ENCODE measurements at regions not wholly inside any gene's neighbourhood (a gene's known extent, or its start where the extent isn't known, plus 50 kb on each side); places are given as distances from the start of the nearest gene placed in this dataset.

DNA sequence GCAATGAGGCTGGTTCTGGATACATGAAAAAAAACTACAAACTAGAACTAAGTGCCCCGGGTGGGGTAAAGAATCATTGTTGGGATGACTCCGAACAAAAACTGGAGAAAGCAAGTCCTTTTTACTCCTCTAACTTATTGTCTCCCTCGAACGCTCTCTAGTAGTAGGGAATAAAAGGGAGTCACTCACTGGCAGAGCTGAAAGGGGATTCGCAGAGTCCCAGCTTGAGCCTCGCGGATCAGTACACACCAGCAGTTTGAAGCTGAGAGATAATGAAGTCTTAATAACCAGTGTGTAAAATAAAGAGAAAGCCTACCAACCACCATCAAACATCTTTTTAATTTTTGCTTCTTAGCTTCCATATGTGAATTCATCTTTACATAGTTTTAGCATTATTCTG, 521.9 kb upstream of the ARX start:
- H3K9ac ChIP-seq (ENCODE audit: low read length): no peak overlapping the region
- H3K27ac ChIP-seq (ENCODE audit: low read depth, low read length, poor library complexity, severe bottlenecking): no peak overlapping the region
- H3K4me1 ChIP-seq (ENCODE audit: insufficient read depth, low read length, severe bottlenecking): no peaks in the 10 kb centered on the region
- H3K4me2 ChIP-seq (ENCODE audit: low read length): no peak overlapping the region
- no peaks in the 10 kb centered on the region for H3F3A ChIP-seq (ENCODE audit: insufficient read depth, low read length)
- no peaks in the 10 kb centered on the region for H3K9me3 ChIP-seq (ENCODE audit: low read length)
- no peak for TF ChIP-seq EZH2 (IDR thresholded peaks at IDR 0.05; ENCODE audit: borderline replicate concordance, low read length)
- TF ChIP-seq, protein P1, sequence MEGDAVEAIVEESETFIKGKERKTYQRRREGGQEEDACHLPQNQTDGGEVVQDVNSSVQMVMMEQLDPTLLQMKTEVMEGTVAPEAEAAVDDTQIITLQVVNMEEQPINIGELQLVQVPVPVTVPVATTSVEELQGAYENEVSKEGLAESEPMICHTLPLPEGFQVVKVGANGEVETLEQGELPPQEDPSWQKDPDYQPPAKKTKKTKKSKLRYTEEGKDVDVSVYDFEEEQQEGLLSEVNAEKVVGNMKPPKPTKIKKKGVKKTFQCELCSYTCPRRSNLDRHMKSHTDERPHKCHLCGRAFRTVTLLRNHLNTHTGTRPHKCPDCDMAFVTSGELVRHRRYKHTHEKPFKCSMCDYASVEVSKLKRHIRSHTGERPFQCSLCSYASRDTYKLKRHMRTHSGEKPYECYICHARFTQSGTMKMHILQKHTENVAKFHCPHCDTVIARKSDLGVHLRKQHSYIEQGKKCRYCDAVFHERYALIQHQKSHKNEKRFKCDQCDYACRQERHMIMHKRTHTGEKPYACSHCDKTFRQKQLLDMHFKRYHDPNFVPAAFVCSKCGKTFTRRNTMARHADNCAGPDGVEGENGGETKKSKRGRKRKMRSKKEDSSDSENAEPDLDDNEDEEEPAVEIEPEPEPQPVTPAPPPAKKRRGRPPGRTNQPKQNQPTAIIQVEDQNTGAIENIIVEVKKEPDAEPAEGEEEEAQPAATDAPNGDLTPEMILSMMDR (IDR thresholded peaks at IDR 0.05; ENCODE audit: low read length): no peak
- no peaks in the 10 kb centered on the region for H4K20me1 ChIP-seq (ENCODE audit: insufficient read depth, low read length)
- no peaks in the 10 kb centered on the region for H3K9me2 ChIP-seq (ENCODE audit: low read depth, low read length)
- no peaks in the 10 kb centered on the region for H3K36me3 ChIP-seq (ENCODE audit: insufficient read depth, low read length)
- H3K4me3 ChIP-seq (ENCODE audit: low read depth, low read length, poor library complexity, severe bottlenecking): no peak overlapping the region
- H3K27me3 ChIP-seq (ENCODE audit: insufficient read depth, low read length): no peaks in the 10 kb centered on the region
- H2AFZ ChIP-seq (ENCODE audit: low read length): no peak overlapping the region
- H3K79me2 ChIP-seq (ENCODE audit: insufficient read depth, low read length): no peaks in the 10 kb centered on the region

DNA sequence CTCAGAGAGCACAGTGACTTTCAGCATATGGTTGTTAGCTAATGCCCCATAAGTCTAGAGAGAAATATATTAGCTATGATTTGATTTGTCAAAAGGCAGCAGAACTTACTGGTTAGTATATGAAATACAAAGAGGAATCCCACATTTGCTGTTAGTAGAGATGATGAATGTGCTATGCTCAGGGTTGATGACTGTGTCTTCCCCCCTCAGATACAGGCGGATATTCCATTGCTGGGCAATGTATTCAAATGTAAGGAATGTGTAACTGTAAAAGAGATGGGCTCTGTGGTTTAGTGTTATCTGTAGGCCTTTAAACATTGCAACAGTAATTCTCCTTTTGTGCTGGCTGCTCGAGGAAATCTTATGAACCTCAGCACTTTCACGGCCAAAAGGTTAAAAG, 528.9 kb upstream of the ARX start:
- Histone ChIP-seq H3F3A (ENCODE audit: insufficient read depth, low read length) (no peaks in the 10 kb centered on the region), H3K36me3 (ENCODE audit: insufficient read depth, low read length) (no peaks in the 10 kb centered on the region), H3K79me2 (ENCODE audit: insufficient read depth, low read length) (no peaks in the 10 kb centered on the region), H3K4me1 (ENCODE audit: insufficient read depth, low read length, severe bottlenecking) (no peaks in the 10 kb centered on the region), H3K9me3 (ENCODE audit: low read length) (no peaks in the 10 kb centered on the region), H3K9me2 (ENCODE audit: low read depth, low read length) (no peaks in the 10 kb centered on the region), H3K4me3 (ENCODE audit: low read depth, low read length, poor library complexity, severe bottlenecking) (no peak overlapping the region), H3K4me2 (ENCODE audit: low read length) (no peak overlapping the region), H4K20me1 (ENCODE audit: insufficient read depth, low read length) (no peaks in the 10 kb centered on the region), H2AFZ (ENCODE audit: low read length) (no peak overlapping the region), H3K27ac (ENCODE audit: low read depth, low read length, poor library complexity, severe bottlenecking) (no peak overlapping the region), H3K9ac (ENCODE audit: low read length) (no peak overlapping the region), H3K27me3 (ENCODE audit: insufficient read depth, low read length) (no peaks in the 10 kb centered on the region)
- TF ChIP-seq EZH2 (IDR thresholded peaks at IDR 0.05; ENCODE audit: borderline replicate concordance, low read length): no peak
- TF ChIP-seq, protein P1 (IDR thresholded peaks at IDR 0.05; ENCODE audit: low read length): no peak

DNA sequence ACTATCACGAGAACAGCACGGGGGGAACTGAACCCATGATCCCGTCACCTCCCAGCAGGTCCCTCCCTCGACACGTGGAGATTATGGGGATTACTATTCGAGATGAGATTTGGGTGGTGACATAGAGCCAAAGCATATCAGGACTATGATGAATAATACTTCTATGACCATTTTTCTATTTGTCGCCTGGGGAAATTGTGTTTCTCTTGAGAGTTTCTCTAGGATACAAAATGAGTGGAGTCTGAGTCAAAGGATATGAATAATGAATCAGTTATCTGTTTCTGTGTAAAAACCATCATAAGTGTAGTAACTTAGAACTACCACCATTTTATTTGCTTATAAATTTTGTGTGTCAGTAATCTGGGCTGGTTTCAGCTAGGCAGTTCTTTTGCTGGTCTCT, 533.0 kb upstream of the ARX start:
- TF ChIP-seq, protein P1 (IDR thresholded peaks at IDR 0.05; ENCODE audit: low read length): no peak
- TF ChIP-seq EZH2 (IDR thresholded peaks at IDR 0.05; ENCODE audit: borderline replicate concordance, low read length): no peak
- Histone ChIP-seq H3K79me2 (ENCODE audit: insufficient read depth, low read length) (no peaks in the 10 kb centered on the region), H3K9ac (ENCODE audit: low read length) (no peak overlapping the region), H3K36me3 (ENCODE audit: insufficient read depth, low read length) (no peaks in the 10 kb centered on the region), H3K27me3 (ENCODE audit: insufficient read depth, low read length) (no peaks in the 10 kb centered on the region), H3K4me1 (ENCODE audit: insufficient read depth, low read length, severe bottlenecking) (no peaks in the 10 kb centered on the region), H3F3A (ENCODE audit: insufficient read depth, low read length) (no peaks in the 10 kb centered on the region), H3K9me3 (ENCODE audit: low read length) (no peaks in the 10 kb centered on the region), H3K9me2 (ENCODE audit: low read depth, low read length) (no peaks in the 10 kb centered on the region), H3K4me2 (ENCODE audit: low read length) (no peak overlapping the region), H3K27ac (ENCODE audit: low read depth, low read length, poor library complexity, severe bottlenecking) (no peak overlapping the region), H2AFZ (ENCODE audit: low read length) (no peak overlapping the region), H4K20me1 (ENCODE audit: insufficient read depth, low read length) (no peaks in the 10 kb centered on the region), H3K4me3 (ENCODE audit: low read depth, low read length, poor library complexity, severe bottlenecking) (no peak overlapping the region)
